ENCODE measurements at regions not wholly inside any gene's neighbourhood (a gene's known extent, or its start where the extent isn't known, plus 50 kb on each side); places are given as distances from the start of the nearest gene placed in this dataset.

DNA sequence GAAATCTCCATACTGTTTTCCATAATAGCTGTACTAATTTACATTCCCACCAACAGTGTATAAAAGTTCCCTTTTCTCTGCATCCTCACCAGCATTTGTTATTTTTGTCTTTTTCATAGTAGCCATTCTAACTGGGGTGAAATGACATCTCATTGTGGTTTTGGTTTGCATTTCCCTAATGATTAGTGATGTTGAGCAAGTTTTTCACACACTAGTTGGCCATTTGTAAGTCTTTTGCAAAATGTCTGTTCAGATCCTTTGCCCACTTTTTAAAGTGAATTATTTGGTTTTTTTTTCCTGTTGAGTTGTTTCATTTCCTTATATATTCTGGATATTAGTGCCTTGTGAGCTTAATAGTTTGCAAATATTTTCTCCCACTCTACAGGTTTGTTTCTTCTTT, 101.0 kb upstream of the NFE2L3 start:
- TF ChIP-seq, protein P1, sequence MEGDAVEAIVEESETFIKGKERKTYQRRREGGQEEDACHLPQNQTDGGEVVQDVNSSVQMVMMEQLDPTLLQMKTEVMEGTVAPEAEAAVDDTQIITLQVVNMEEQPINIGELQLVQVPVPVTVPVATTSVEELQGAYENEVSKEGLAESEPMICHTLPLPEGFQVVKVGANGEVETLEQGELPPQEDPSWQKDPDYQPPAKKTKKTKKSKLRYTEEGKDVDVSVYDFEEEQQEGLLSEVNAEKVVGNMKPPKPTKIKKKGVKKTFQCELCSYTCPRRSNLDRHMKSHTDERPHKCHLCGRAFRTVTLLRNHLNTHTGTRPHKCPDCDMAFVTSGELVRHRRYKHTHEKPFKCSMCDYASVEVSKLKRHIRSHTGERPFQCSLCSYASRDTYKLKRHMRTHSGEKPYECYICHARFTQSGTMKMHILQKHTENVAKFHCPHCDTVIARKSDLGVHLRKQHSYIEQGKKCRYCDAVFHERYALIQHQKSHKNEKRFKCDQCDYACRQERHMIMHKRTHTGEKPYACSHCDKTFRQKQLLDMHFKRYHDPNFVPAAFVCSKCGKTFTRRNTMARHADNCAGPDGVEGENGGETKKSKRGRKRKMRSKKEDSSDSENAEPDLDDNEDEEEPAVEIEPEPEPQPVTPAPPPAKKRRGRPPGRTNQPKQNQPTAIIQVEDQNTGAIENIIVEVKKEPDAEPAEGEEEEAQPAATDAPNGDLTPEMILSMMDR (conservative IDR thresholded peaks at IDR 0.05; ENCODE audit: low read length), result no peak
- TF ChIP-seq EZH2phosphoT487 (IDR thresholded peaks at IDR 0.05; ENCODE audit: borderline replicate concordance, low read depth, low read length), result no peak

Measured in OCI-LY7 (cell line).